C1 segment of cervical spinal cord (tissue), 14 donors: ENCODE measurements at regions not wholly inside any gene's neighbourhood (a gene's known extent, or its start where the extent isn't known, plus 50 kb on each side); places are given as distances from the start of the nearest gene placed in this dataset.
"Not testable (repeated sequence)": the region's sequence is repeated elsewhere in the genome, so short reads cannot be mapped to it uniquely, and the experiment has no call there.

ENCODE experiments used
- DNase-seq, 14 donors: peaks; one replicate each; lab custom pipeline; 2025; lab: John Stamatoyannopoulos, UW

DNA sequence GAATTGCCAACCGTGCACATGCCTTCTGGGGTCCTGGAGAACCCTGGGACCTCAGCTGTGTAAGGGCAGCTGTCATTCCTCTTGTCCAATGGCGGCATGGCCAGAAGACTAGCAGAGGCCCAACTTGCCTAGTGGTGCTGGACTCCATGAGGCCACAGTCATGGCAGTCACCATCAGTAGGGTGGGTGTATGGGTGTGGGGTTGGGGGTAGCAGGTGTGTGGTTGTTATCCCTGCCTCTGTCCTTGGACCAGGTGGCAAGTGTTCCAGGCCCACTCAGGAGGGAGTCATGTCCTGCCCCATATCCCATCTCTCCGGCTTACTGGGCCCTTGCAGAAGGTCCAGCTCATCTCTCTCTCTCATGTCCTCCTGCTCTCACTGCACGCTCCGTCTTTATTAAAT lies 1596.2 kb downstream of the MRPL39 start:
- no peak for DNase-seq

GRCh38 chr21:24007592-24007991 lies 1599.7 kb downstream of the MRPL39 start:
- DNase-seq = no peak

DNA sequence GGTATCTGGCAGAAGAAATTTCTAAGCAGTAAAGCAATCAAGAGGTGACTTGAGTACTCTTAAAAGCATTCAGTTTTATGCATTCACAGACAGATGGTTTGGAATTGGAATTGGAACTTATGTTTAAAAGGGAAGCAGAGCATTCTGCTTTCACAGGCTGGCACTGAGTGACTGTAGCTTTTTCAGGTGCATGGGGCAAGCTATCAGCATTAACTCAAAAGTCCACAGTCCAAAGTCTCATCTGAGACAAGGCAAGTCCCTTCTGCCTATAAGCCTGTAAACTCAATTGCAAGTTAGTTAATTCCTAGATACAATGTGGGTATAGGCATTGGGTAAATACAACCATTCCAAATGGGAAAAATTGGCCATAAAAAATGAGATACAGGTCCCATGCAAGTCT lies 1620.3 kb downstream of the MRPL39 start:
- no peak for DNase-seq

DNA sequence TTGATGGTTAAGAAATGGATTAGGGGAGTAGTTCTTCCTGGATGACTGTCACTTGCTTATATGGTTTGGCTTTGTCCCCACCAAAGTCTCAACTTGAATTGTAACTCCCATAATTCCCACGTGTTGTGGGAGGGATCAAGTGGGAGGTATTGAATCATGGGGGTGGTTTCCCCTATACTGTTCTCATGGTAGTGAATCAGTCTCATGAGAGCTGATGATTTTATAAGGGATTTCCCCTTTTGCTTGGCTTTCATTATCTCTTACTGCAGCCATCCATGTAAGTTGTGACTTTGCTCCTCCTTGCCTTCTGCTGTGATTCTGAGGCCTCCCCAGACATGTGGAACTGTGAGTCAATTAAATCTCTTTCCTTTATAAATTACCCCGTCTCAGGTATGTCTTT lies 1621.1 kb downstream of the MRPL39 start:
- DNase-seq = no peak

DNA sequence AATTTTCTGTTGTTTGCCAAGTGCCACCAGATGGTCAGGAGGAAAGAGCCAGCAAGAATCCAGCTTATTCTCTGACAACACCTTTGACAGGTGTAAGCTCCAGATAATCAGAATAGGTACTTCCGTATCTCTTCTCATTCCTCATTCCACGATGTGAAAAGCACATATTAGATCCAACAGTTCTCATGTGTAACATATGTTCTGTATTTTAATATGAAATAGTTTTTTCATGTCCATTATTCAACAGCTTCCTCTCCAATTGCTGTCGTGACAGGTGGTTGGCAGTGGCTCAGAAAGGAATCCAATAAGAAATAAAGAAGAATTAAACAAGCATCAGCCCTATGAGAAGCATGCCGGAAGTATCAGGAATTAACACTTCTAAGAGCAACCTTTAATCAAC lies 1624.7 kb downstream of the MRPL39 start:
- no peak for DNase-seq

DNA sequence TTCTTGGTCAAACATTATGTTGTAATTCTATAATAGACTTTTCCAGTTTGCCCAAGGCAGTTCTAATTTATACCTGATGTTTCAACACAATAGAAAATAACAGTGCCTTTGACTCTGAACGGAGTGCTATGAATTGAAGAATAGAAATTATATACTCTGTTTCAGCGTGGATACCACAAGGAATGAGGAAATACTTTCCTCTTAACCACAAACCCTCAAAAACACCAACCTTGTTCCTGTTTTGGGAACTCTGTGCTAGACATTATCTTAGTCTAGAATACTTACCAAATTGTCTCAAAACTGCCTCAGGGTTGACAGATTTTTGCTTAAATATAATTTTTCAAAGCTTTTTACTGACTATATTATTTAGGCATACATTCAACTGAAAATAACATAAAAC lies 1629.3 kb downstream of the MRPL39 start:
- no peak for DNase-seq

DNA sequence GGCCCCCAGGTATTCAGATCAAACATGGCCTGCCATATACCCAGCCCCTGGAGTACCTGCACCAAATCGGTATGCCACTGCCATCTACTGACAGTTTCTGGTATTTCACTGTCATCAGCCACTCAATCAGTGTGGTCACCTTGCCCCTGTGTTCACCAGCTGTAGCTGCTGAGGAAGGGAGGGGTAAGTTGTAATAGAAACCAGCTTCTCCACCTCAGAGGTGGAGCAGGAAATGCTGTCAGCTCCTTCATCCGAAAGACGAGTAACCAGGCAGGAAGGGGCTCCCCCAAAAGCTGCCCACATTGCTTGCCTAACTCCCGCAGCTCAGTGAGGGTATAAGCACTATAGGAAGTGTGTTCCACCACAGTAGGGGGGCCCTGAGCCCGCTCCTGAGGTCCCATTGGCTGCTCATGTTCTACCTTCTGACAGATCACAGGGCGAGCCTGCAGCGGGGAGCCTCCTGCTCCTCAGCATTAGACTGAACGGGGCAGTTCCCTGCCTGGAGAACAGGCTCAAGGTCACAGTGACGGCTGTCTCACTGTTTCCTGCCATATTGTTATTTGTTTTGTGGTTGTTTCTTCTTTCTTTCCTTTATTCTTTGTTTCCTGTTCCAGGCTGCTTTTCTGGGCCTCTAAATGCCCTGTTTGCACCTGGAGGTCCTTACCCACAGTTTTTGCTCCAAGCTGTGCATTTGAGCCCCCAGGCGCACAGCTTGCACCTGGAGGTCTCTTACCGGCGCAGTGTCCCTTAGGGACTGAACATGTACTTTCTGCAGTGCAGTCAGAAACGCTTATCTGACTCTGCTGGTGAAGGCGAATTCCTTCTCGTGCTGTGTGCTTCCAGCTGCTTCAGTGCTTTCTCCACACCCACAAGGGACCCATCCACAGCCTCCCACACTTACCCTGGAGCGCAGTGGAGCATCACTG lies 1638.3 kb downstream of the MRPL39 start:
- DNase-seq = no peak

GRCh38 chr21:23968008-23968407 lies 1639.3 kb downstream of the MRPL39 start:
- DNase-seq = no peak

DNA sequence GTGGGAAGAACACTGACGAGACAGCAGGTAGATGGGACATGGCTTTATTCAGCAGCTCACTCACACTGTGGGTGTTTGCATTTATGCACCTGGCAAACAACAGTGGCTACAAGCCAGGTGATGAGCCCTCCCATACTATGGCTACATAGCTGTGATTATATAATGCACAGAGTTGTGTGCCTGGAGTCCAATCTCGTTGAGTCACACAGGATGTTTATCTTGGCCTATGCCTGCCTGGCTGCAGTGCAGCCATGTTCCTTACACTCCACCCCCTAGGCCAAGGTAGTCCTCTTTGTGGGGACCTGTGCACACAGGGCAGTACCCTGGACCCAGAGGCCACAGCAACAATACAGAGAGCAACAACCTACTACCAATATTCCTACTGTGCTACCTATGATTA lies 1643.8 kb downstream of the MRPL39 start:
- no peak for DNase-seq

DNA sequence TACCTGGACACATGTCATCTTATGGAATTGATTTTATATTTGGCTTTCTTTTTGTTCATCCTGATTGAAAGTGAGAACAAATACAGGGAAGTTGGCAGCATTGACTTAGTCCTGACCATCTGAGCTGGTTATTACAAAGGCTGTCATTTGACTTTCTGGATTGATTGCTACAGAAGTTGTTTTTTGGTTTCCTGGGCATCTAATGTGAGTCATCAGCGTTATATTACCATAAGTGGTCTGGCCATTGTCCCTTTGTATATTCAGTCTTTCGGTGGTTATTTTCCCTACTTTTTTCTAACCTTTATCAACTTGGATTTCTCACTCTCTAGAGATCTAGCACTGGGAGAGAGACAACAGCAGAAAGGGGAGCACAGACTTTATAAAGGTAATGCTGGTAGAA lies 1646.5 kb downstream of the MRPL39 start:
- no peak for DNase-seq

GRCh38 chr21:23955135-23955843 lies 1652.0 kb downstream of the MRPL39 start:
- no peak for DNase-seq

- DNase-seq = no peak
These were observed 1655.0 kb downstream of the MRPL39 start for GRCh38 chr21:23952269-23952668.

DNA sequence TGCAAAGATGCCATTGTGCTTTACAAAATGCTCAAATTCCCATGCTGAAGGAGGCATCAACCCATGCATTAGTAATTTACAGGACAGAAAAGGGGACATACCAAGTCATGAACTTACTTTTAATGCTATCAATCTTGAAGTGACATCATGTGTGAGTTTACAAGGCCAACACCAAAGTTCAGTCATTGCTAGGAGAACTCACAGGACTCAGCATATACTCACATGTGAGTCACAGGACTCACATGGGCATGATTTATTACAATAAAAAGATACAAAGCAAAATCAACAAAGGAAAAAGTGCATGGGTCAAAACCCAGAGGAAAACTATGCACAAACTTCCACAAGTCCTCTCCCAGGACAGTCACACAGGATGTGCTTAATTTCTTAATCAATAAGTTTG lies 1656.0 kb downstream of the MRPL39 start:
- no peak for DNase-seq

DNA sequence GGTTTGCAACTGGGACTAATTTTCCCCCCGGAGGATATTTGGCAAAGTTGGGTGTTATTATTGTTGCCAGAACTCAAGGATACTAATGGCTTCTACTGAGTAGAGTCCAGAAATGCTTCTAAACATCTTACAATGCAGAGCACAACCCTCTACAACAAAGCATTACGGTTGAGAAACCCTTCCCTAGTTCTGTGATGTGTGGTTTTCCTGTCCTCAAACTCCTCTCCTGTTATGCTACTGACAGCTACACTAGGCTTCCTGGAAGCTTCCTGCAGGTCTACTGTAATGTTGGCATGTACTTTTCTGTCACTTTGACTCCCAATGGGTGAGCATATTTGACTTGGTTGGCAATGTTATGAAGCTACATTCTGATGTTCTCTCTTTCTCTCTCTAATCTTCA lies 1656.9 kb downstream of the MRPL39 start:
- no peak for DNase-seq

- no peak for DNase-seq
These were observed 1657.8 kb downstream of the MRPL39 start for GRCh38 chr21:23949493-23949892.

DNA sequence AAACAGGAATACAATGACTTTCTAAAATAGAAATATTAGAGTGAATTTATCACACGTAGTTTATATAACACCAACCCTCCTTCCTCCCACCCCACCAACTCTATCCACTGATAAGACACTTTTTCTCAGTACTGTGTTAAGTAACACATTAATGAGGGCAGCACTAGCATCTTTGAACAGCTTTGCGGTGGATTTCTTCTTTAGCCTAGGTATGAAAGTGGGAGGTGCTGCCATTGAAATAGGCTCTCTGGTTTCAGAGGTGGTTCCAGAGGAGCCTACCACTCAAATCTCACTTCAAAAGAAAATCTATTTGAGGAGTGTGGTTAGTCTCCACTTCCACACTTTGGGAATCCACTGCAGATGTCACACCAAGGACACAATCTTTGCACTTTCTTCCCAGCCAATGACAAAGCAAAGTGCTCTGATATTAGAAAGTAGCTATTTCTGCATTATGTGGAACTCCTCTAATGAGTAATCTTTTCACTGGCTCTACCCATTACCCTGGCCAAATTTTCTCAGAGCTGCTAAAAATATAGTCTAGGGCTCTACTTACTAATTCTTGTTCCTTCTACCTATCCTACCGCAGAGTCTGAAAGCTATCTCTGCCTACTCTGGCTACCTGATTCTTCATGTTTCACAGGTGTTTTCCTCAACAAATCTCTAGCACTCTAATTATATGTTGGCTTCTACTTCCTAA lies 1667.8 kb downstream of the MRPL39 start:
- DNase-seq = no peak

- DNase-seq = no peak
These were observed 1670.3 kb downstream of the MRPL39 start for GRCh38 chr21:23936991-23937390.

- peak in 1 of 14 donors; percentile 2 for DNase-seq
These were observed 1671.1 kb downstream of the MRPL39 start for GRCh38 chr21:23936224-23936623.

- DNase-seq = no peak
These were observed 1676.7 kb downstream of the MRPL39 start for GRCh38 chr21:23930565-23930964.

GRCh38 chr21:23926430-23926829 lies 1680.9 kb downstream of the MRPL39 start:
- not testable (repeated sequence) for DNase-seq

- no peak for DNase-seq
These were observed 1685.4 kb downstream of the MRPL39 start for GRCh38 chr21:23921670-23922418.

DNA sequence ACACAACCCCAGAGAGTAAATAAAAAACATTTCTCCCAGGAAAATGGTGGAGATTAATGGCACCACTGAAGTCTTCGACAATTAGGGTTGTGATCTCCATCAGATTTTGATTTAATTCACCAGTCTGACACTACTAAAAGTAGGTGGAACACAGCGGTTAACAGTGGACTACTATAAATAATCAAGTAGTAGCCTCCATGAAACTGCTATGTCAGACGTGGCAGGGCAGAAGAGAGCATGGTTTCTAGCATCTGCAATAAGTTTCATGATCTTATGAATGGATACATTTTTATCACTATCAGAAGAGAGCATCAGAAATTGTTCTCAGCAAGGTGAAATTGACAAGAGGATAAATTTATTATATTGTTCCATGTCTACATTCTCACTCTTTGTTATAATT lies 1706.6 kb downstream of the MRPL39 start:
- DNase-seq = no peak
